ENCODE measurements at regions not wholly inside any gene's neighbourhood (a gene's known extent, or its start where the extent isn't known, plus 50 kb on each side); places are given as distances from the start of the nearest gene placed in this dataset.

DNA sequence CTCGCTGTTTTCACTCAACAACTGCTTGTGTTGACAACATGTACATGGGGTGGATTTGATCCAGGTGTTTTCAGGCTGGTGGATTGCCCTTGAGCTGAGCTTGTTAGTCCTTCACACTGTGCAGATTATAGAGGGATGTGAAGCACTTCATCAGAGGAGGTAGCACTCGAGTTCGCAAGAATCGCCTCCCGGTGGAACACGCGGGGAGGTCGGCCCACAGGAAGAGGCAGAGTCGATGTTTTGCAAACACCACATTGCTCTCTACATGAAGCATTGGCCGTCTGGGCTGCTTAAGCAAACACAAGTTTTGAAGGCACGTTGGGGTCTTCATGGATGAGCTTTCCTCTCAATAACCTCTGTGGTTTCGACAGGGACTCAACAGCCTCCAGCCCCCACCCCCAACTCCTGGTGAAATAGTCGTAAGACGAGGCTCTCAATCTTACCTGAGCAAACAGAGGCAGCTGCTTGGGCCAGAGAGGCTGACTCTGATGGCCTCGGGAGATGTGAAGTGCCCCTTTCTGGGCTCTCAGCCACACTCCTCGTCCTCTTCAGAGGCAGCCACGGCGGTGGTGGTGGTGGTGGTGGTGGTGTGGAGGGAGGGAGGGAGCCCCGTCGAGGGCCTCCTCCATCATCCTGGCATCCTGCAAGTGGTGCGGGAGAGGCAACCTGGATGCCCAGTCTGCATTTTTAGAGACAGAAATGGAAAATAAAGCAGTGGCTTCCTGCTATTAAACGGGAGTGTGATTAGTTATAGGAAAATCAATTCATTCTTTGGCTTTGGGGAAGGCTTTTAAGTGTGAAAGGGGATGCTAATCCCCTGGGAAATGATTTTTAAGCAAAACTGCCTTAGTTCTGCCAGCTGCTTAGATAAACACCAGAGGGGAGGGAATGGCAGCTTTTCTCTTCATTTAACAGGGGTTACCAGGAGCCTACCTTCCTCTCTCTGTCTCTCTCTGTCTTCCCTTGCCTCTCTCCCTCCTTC lies 552.5 kb upstream of the EEF2KMT start:
- DNase-seq (ENCODE audit: low spot score): no peak

DNA sequence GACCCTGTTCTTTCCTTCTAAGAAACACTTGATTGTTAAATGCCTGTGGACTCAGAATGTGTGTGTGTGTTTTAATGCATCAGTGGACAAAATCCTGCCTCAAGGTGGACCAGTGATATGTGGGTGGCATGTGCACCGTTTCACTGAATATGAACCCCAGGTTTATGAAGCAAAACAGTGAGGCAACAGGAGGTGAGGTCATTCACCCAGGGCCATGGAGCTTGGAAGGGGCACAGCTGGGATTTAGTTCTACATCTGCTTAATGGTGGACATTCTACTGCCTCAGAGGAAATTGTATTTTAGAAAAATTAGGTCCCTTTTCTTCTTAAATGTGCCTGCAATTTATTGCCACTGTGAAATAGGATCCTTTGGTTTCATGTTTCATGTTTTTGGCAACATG lies 549.5 kb upstream of the EEF2KMT start:
- DNase-seq (ENCODE audit: low spot score): no peak

DNA sequence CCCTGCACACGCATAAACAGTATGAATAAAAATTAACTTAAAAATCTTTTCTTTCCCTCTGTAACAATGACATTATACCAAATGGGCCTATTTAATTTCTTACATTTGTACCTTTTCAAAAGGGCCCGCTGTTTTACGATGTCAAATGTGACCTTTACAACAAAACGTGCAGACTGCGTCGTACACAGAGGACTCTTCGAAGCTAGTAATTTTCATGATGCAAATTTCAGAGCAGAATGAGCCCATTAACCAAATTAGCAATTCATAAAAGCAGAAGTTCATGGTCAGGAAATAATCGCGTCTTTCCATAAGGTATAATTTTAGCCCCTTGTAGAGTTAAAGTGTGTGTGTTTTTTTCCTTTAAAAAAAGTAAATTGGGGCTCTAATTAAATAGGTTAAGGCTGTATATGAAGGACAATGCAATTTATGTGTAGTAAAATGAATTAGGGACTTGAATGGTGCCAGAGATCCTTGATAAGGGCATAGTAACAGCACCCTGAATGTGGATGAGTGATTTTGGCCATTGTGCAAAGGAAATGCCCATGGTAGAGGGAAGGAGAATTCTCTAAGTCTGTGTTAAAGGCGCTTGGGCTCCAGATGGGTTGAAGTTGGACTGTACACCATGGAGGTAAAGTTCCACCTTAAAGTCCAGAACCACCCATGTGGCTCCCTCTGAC lies 546.4 kb upstream of the EEF2KMT start:
- no peak for DNase-seq (ENCODE audit: low spot score)

DNA sequence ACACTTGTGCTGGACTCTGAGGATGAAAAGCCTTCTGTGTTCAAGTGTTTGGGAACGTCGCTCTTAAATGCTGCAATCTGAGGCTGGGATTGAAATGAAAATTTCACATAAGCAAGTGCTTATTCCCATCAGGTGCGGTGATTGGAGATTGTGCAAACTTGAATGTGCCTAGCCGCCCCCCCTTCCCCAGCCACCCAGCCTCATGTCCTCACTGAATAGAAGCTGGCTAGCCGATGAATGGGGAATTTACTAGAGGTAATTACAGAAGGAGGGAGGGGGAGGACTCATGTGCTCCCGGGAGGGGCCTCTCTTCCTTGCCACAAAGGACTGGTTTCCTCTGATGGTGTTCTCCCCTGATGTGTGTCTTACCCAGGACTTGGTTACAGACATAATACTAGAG lies 544.8 kb upstream of the EEF2KMT start:
- DNase-seq (ENCODE audit: low spot score): no peak

DNA sequence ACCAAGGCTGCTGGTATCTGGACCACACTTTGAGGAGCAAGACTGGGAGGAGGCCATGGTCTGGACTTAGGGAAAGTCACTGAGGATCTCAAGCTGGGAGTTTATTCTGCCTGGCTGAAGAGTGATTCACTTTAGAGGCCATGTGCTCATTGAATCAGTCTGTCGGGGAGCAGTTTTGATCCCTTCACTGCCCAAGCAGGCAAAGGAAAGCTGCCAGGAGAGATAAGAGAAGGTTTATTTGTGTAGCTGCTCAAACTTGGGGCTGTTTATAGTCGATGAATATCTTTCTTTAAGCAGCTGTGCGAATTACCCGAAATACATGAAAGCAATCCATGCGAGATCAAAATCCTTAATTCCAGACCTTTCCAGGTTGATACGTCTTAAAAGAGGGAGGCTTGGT lies 544.4 kb upstream of the EEF2KMT start:
- no peak for DNase-seq (ENCODE audit: low spot score)

DNA sequence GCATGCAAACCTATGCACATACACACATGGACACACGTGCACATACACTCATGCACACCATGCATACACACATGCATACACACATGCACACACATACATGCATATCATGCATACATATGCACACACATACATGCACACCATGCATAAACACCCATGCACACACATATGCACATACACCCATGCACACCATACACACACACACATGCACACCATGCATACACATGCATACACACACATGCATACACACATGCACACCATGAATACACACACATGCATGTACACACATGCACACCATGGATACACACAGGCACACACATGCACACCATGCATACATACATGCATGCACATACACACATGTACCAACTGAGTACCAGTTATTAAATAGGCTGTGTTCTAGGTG lies 543.3 kb upstream of the EEF2KMT start:
- DNase-seq (ENCODE audit: low spot score): no peak

DNA sequence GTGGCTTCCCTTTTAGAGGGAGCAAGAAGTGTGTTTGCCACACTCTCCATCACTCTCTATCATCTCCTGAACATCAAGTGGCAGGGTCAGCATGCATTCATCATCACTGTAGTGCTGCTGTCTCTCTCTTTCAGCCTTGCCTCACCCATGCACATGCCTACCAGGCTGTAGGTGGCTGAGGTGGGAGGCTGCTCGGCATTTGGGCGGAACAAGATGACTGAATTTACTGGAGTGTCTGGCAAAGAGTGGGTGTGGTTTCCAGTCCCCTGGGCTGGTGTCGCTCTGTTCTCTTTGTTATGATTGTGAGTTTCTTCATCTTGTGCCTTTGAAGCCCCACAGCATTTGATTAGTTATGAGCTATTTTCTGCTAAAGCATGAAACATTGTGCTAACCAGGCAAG lies 541.9 kb upstream of the EEF2KMT start:
- no peak for DNase-seq (ENCODE audit: low spot score)

DNA sequence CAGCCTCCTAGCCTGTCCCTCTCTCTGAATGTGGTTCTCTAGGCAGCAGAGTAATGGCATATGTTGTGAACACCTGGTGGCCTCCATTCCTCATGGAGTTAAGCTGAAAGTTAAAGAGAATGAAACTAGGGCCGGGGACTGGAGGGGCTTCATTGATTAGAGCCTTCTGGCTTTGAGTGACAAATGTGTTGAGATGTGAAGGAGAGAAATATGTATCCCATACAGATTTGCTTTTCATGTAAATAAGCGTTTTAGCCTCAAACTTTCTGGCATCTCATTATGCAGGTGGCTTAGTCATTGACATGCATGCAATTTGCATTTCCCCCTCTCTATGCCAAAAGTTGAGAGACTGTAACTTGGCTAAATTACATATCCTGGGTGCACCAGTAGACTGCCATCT lies 537.7 kb upstream of the EEF2KMT start:
- no peak for DNase-seq (ENCODE audit: low spot score)

DNA sequence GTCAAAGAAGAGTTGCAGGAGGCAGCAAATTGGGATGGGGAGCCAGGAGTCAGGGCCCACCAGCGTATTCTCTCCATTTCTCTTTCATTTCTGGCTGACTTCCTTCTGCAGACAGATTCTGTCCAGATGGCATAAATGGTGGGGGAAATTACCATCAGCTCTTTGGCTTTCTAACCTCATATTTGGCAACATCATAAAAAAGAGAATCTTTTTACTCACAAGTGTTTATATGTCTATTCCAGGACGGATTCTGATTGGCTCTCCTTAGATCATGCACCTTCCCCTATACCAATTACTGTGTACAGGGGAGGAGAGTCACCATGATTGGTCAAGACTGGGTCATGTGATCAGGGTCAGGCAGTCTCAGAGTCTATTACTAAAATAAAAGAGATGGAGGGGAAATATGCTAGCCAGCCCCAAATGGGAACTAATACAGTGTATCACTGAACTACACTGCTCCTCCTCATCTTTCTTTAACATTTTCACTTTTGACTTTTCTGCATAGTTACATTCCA lies 537.1 kb upstream of the EEF2KMT start:
- no peak for DNase-seq (ENCODE audit: low spot score)

DNA sequence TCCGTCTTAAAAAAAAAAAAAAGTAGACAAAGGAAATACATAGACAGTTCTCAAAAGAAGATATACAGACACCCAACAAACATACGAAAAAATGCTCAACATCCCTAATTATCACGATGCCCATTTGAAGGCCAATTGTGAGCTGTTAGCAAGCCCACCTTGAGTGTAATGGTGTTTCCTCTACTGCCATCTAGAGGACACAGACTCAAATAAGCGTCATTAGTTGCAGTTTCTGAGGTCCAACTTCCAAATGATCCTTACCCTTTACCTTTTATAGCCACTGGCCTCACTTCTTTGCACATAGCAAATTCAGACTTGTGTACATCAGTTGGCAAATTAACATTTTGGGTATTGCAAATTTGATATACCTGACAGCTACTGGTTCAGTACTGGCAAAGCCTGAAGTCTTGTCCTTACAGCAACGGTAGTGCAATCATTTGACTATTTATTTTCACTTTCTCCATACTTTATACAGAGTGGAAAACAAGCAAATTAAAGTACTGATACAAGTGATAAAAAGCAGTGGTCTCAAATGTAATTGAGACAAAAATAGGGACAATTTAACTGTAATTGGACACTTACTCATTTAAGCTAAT lies 536.3 kb upstream of the EEF2KMT start:
- DNase-seq (ENCODE audit: low spot score): no peak

DNA sequence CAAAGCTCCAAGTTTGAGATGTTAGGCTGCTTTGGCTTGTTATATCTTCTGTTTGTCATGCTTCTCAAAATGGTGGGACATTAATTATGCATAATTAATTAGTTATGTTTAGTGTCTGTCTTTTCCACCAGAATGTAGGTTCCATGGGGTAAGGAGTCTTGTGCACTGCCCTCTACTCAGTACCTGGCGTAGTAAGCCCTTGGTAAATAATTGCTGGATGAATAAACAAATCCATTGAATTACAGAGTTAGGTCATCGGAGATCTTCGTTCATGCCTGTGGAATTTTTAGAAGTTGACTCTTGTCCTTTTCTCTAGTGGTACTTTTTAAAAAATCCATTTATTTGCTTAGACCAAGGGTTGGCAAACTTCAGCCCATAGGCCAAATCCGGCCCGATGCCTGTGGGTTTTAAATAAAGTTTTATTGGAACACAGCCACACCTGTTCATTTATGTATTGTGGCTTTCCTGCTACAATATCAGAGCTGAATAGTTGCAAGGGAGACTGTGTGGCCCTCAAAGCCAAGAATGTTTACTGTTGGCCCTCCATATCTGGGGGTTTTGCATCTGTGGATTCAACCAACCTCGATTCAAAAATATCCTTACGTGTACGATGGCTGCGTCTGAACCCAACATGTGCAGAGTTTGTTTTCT lies 524.8 kb upstream of the EEF2KMT start:
- no peak for DNase-seq (ENCODE audit: low spot score)

DNA sequence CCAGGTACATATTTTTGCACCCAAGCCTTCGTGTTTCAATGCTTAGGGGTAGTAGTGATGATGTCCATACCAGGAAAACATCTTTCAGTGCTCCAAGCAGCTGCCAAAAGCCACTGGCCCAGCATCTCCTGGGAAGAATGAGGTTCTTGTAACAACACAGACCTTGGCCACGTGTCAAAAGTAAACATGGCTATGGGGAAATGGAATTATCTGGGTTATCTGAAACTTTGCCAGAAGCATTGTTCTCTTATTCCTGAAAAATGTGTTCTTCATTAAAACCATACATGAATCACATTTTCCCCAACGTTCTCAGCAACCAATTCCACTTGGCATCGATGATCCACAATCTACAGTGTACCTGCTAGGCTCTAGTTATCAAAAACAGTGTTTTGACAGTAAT lies 524.2 kb upstream of the EEF2KMT start:
- no peak for DNase-seq (ENCODE audit: low spot score)

DNA sequence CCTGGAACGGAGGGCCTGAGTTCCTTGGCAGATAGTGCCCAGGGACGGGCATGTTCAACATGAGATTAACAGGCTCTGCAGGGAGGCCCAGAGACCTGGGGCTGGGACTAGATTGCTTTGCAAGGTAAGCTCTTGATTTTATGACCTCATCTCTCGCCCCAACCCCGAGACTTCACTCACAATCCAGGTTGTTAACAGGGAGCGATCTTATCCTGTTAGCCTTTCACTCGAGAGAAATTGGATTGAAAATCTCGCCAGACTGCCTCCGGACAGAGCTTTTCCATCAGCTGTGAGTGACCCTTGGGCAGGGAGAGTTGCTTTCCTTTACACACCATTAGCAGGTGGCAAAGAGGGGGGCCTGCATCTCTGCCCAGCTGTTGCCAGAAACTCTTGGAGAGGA lies 521.7 kb upstream of the EEF2KMT start:
- DNase-seq (ENCODE audit: low spot score): no peak

DNA sequence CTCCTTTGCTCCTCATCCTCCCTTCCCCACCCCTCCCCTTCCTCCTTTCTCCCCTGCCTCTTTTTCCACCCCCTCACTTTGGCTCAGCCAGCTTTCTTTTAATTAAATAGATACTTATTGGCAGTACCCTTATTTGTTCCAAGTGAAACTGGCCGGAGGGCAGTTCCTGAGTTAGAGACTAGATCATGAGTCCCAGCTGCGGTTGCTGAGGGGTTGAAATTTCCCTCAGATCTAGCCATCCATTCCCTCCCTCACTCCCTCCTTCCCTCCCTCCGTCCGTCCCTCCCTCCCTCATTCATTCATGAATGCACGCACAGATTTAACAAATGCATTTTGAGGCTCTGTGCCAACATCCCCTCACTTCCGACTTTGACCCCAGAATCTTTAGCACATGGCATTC lies 519.2 kb upstream of the EEF2KMT start:
- DNase-seq (ENCODE audit: low spot score): no peak

DNA sequence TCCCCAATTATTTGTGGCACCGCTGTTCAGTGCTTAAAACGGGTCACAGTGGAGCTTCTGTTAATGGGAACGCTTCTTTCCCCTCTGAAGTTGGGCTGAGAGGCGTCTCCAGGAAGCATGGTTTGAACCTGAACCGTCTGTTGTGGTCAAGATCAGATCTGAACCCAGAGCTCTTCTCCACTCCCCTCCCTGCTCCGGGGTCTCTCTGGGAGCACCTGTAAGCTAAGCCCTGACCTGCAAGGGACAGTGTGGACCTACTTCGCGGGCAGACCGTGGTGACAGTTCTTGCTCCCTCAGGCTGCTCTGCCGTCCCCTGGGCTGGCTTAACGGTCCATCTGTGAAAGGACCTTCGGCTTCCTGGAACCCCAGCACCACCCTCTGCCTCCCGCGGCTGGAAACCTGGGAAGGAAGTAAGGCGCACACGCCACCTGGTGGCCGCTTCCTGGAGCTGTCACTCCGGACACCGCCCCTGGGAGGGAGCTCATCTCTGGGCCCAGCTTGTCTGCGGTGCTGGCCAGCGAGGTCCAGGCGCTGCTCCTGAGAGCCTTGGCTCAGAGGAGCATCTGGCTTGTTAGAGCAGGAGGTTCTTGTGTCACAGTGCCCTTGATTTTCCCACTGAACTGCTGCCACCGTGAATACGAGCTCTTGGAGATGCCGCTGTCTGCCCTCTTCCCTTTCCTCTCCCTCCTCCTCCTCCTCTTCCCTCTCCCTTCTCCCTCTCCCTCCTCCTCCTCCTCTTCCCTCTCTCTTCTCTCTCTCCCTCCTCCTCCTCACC lies 518.5 kb upstream of the EEF2KMT start:
- DNase-seq (ENCODE audit: low spot score): peak; percentile 31

DNA sequence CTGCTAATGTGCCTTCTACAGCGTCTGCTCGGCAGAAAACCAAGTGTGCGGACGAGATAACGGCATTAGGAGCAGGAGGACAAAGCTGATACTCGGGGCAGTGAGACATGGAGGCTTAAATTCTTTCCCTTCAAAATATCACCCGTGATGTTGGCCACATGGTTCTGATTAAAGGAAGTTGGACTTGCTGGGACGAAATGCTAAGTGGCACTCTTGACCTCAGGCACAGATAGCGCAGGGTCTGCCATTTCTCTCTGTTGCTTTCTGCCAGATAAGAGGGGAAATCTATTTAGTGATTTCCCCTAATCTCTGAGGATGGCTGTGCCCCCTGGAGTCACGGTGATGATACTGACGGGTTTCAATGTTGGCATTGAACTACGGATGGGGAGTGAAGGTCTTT lies 509.6 kb upstream of the EEF2KMT start:
- no peak for DNase-seq (ENCODE audit: low spot score)

DNA sequence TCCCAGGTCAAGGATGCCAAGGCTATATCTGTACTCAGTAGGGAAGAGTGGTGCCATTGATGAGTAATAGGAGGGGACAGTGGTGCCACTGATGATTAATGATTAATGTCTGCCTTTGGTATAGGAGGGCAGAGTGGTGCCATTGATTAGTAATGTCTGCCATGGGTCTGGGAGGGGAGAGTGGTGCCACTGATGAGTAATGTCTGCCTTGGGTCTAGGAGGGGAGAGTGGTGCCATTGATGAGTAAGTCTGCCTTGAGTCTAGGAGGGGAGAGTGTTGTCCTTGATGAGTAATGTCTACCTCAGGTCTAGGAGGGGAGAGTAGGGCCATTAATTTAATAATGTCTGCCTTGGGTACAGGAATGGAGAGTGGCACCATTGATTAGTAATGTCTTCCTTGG lies 507.8 kb upstream of the EEF2KMT start:
- no peak for DNase-seq (ENCODE audit: low spot score)

DNA sequence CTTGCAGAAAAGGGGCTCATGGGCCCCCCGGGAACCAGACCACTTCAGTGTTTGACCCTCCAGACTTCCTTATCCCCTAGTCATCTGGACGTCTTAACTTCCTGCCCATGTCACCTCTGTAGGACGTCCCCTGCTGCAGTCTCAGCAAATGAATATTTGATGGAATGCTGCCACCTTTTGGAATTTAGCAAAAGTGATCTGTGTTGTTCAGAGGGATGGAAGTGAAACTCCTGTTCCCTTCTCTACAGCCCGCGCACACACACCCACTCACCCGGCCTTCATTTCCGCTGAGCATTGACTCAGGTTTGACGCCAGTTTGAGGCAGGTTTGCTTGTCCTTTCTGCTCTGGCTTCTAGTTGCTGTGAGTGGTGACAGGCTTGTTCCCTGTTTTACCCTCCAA lies 507.2 kb upstream of the EEF2KMT start:
- no peak for DNase-seq (ENCODE audit: low spot score)

DNA sequence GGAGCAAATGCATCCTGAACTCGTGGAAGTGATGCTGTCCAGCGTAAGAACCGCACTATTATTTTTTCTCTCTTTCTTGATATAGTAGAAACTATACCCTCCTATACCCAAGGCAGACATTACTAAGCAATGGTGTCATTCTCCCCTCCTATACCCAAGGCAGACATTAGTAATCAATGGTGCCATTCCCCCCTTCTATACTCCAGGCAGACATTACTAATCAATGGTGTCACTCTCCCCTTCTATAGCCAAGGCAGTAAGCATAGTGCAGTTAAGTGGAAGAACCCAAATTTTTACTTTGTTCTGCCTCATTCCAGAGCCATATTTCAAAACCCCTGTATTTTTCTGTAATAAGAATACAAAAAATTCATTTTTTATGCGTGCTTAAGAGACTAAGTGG lies 506.2 kb upstream of the EEF2KMT start:
- no peak for DNase-seq (ENCODE audit: low spot score)

DNA sequence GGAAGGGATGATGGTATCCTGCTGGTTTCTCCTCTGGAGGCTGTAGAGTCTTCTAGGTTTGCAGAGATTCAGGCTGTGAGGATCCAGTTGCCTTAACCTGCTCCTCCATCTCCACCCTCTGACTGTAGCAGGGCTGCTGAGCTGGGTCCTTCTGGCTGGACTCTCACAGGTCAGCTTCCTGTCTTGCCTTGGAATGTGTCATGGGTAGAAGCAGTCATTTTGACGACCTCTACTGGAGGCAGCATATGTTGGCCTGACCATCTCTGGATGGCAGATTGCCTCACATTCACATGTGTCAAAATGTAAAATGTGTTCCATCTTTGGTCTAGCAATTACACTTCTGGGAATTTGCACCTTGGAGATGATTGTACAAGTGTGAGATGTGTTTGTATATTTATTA lies 504.4 kb upstream of the EEF2KMT start:
- DNase-seq (ENCODE audit: low spot score): no peak

DNA sequence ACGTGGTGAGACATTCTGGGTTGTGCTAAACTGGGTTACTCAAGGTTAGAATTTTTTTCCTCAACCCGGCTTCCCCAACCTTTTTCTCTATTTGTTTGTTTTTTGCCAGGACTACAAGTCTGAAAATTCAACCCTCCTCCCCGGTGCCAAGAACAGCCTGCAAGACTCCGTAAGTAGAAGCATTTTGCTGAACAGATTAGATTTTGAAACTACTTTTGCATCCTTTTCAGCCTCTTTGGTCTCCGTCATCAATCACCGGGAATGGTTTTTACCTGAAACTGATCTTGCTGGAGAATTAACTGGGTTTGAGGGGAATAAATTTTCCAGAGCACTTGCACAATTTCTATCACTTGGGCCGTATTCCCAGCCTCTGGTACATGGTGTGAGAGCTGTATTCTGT lies 501.2 kb upstream of the EEF2KMT start:
- no peak for DNase-seq (ENCODE audit: low spot score)

DNA sequence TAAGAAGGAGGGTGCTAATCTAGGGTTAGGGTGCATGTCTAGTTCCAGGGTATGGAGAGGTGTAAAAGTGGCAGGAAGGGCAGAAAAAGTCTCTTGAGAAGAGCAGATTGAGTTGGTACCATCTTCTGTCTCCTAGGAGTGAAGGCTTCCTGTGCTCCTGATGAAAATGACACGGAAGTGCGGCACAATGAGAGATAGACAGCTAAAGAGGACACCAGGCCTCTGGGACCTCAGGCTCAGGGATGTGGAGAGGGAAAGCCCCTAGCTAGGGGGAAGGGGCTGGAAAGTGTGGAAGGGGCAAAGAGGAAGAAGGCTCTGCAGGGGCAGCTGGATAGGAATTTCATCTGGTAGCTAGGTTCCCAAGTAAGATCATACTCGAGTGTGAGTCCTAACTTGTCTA lies 498.3 kb upstream of the EEF2KMT start:
- no peak for DNase-seq (ENCODE audit: low spot score)
